HepG2 (cell line): ENCODE measurements at regions not wholly inside any gene's neighbourhood (a gene's known extent, or its start where the extent isn't known, plus 50 kb on each side); places are given as distances from the start of the nearest gene placed in this dataset.

Experiments
- ATAC-seq: fragments of 200-7000 bp; cut with Tn5 transposase; 3 replicates; pipeline ENCODE4 v1.9.1; 2020; ENCODE audit warnings: mild to moderate bottlenecking, moderate library complexity
- BruUV-seq: library from RNA; stranded (reverse); fragments of 400-500 nt; replicated peaks from 2 replicates; lab custom pipeline; 2021; lab: Mats Ljungman, UMichigan
- CTCF ChIA-PET: fragments of 300-600 bp; formaldehyde crosslinking; extraction: SDS; loops from one replicate; lab custom pipeline; 2021; ENCODE audit warnings: low total read pairs, inconsistent platforms, low intra/inter-chr PET ratio; lab: Yijun Ruan, JAX
- POLR2A ChIA-PET: fragments of 350-600 bp; sonication (Branson Sonifier 250); formaldehyde crosslinking; loops from one replicate; lab custom pipeline; 2020; ENCODE audit warnings: antibody characterized with exemption, inconsistent platforms; lab: Yijun Ruan, JAX
- DNase-seq: peaks from one replicate; pipeline ENCODE4 v3.0.0-alpha.2; 2015; ENCODE audit warnings: low spot score
- FAIRE-seq: peaks from 3 replicates; lab custom pipeline; 2011; peaks lifted over from hg19 to GRCh38; lab: Jason Lieb, UNC
- H2AFZ ChIP-seq: one replicate; pipeline ENCODE4 v1.6.1; 2011; ENCODE audit warnings: low read length, inconsistent platforms
- H3K27ac ChIP-seq: fragments of 300-600 bp; 3 replicates; pipeline ENCODE4 v1.8.0; 2011; ENCODE audit warnings: mixed run types, mild to moderate bottlenecking, mixed read lengths, low read length, inconsistent platforms; ENCODE audit not compliant: insufficient read depth; ENCODE audit errors: extremely low read length
- H3K27me3 ChIP-seq, 2 experiments: fragments of 200-600 bp in 1 of 2; 2 replicates in 1 of 2; 3 replicates in 1 of 2; pipeline versions ENCODE4 v1.6.0 to v1.8.0; 2011; ENCODE audit warnings: low read length in 2 of 2, mild to moderate bottlenecking in 2 of 2, moderate library complexity in 2 of 2, inconsistent platforms in 1 of 2; ENCODE audit not compliant: insufficient read depth in 2 of 2, control insufficient read depth in 1 of 2
- H3K36me3 ChIP-seq, 2 experiments: fragments of 200-600 bp in 1 of 2; replicated peaks in 1 of 2; 2 replicates in 1 of 2; 3 replicates in 1 of 2; pipeline versions ENCODE4 v1.5.1 to v1.8.0; 2011; ENCODE audit warnings: low read length in 2 of 2, inconsistent platforms in 1 of 2; ENCODE audit not compliant: insufficient read depth in 2 of 2, control insufficient read depth in 1 of 2
- H3K4me1 ChIP-seq: 2 replicates; pipeline ENCODE4 v1.5.1; 2012; ENCODE audit warnings: low read length, inconsistent platforms; ENCODE audit not compliant: insufficient read depth
- H3K4me2 ChIP-seq: 2 replicates; pipeline ENCODE4 v1.6.0; 2011; ENCODE audit warnings: low read depth, low read length, inconsistent platforms
- H3K4me3 ChIP-seq, 3 experiments: fragments of 200-600 bp in 1 of 3; sonication (generic), shearing (Covaris generic) in 1 of 3; replicated peaks in 1 of 3; 2 replicates each; pipeline ENCODE4 v1.5.1; 2011 to 2016; ENCODE audit warnings: low read length in 3 of 3, inconsistent platforms in 2 of 3, low read depth in 2 of 3, mild to moderate bottlenecking in 2 of 3, control low read depth in 1 of 3, mixed read lengths in 1 of 3; ENCODE audit not compliant: insufficient read depth in 1 of 3
- H3K79me2 ChIP-seq: one replicate; pipeline ENCODE4 v1.6.1; 2011; ENCODE audit warnings: low read length, inconsistent platforms; ENCODE audit not compliant: insufficient read depth
- H3K9ac ChIP-seq: 2 replicates; pipeline ENCODE4 v1.6.0; 2011; ENCODE audit warnings: mild to moderate bottlenecking, low read depth, low read length, inconsistent platforms; ENCODE audit not compliant: insufficient read depth
- H3K9me3 ChIP-seq: 2 replicates; pipeline ENCODE4 v1.5.1; 2012; ENCODE audit warnings: mild to moderate bottlenecking, low read length
- H4K20me1 ChIP-seq: 2 replicates; pipeline ENCODE4 v1.6.0; 2011; ENCODE audit warnings: inconsistent platforms, mild to moderate bottlenecking, low read length, moderate library complexity; ENCODE audit not compliant: insufficient read depth
- FUBP1 ChIP-seq: sonication (generic); formaldehyde crosslinking; IDR thresholded peaks from 2 replicates; pipeline ENCODE4 v1.5.1; 2020; ENCODE audit warnings: missing genetic modification reagents, mild to moderate bottlenecking, borderline replicate concordance
- KIAA2018 ChIP-seq: sonication (generic); formaldehyde crosslinking; IDR thresholded peaks from 2 replicates; pipeline ENCODE4 v1.5.0; 2020; ENCODE audit warnings: mild to moderate bottlenecking, missing genetic modification reagents, borderline replicate concordance
- KMT2A ChIP-seq: sonication (generic); formaldehyde crosslinking; IDR thresholded peaks from 2 replicates; pipeline ENCODE4 v1.4.0; 2020; ENCODE audit warnings: missing genetic modification reagents
- MED1 ChIP-seq: sonication (generic); formaldehyde crosslinking; IDR thresholded peaks from 2 replicates; pipeline ENCODE4 v1.4.0; 2020; ENCODE audit warnings: missing genetic modification reagents
- NR3C1 ChIP-seq: sonication (generic); formaldehyde crosslinking; IDR thresholded peaks from 2 replicates; pipeline ENCODE4 v1.4.0; 2020; ENCODE audit warnings: missing genetic modification reagents
- SALL1 ChIP-seq: sonication (generic); formaldehyde crosslinking; IDR thresholded peaks from 2 replicates; pipeline ENCODE4 v1.8.0; 2022; ENCODE audit warnings: mild to moderate bottlenecking, missing genetic modification reagents
- TBP ChIP-seq: sonication (generic); formaldehyde crosslinking; IDR thresholded peaks from 2 replicates; pipeline ENCODE4 v1.5.0; 2020; ENCODE audit warnings: missing genetic modification reagents
- ZC3H13 ChIP-seq: sonication (generic); formaldehyde crosslinking; IDR thresholded peaks from 2 replicates; pipeline ENCODE4 v1.8.1; 2023; ENCODE audit warnings: mild to moderate bottlenecking, missing genetic modification reagents, moderate library complexity
- ZNF317 ChIP-seq: sonication (generic); formaldehyde crosslinking; IDR thresholded peaks from 2 replicates; pipeline ENCODE4 v1.5.0; 2020; ENCODE audit warnings: mild to moderate bottlenecking, missing genetic modification reagents
- ZSCAN9 ChIP-seq: IDR thresholded peaks from 2 replicates; pipeline ENCODE4 v1.6.1; 2016; ENCODE audit warnings: borderline replicate concordance
- WGBS: methylation state at CpG from one replicate; pipeline ENCODE4 v1.1.6; 2017; ENCODE audit warnings: low lambda C conversion rate; 5-methylcytosine and 5-hydroxymethylcytosine counted together
- in situ Hi-C: cut with HindIII; loops from 2 replicates; pipeline ENCODE4 v1.10.0; 2017; ENCODE audit warnings: low pct_unique_long_range_greater_than_20kb; ENCODE audit not compliant: extremely low pct_ligation_motif_present
- intact Hi-C: fragments of 100-400 bp; cut with micrococcal nuclease; formaldehyde crosslinking; loops from one replicate; pipeline ENCODE4 v1.10.0; 2022; ENCODE audit not compliant: unreplicated experiment
- TF ChIP-seq, protein P1 (sequence below): sonication (generic); formaldehyde crosslinking; IDR thresholded peaks from 2 replicates; pipeline ENCODE4 v1.5.0; 2020; ENCODE audit warnings: missing genetic modification reagents
- TF ChIP-seq, protein P2 (sequence below), 2 experiments: sonication (generic) in 1 of 2; formaldehyde crosslinking in 1 of 2; IDR thresholded peaks; 2 replicates each; pipeline versions ENCODE4 v1.5.1 to v1.6.1; 2011 to 2020; ENCODE audit warnings: borderline replicate concordance in 1 of 2, low read depth in 1 of 2, low read length in 1 of 2, mild to moderate bottlenecking in 1 of 2, missing genetic modification reagents in 1 of 2, moderate library complexity in 1 of 2

- DNase-seq (no peak), ATAC-seq (no peak), FAIRE-seq (no peak)
- Histone ChIP-seq H3K27ac (no peak overlapping the region), H2AFZ (no peak overlapping the region), H4K20me1 (no peaks in the 10 kb centered on the region), H3K4me2 (no peak overlapping the region), H3K36me3 (no peaks in the 10 kb centered on the region), H3K27me3 (no peaks in the 10 kb centered on the region), H3K9me3 (no peaks in the 10 kb centered on the region), H3K79me2 (no peaks in the 10 kb centered on the region), H3K4me3 (no peak overlapping the region), H3K4me1 (no peaks in the 10 kb centered on the region), H3K9ac (no peak overlapping the region)
- in situ Hi-C loops (no loop called here), intact Hi-C loops (no loop called here)
- ChIA-PET POLR2A (no interaction called here), CTCF (no interaction called here)
- 0% methylated on average over 3 of the region's 3 CpGs for WGBS
- BruUV-seq = no TSS peak
- TF ChIP-seq, protein P1, sequence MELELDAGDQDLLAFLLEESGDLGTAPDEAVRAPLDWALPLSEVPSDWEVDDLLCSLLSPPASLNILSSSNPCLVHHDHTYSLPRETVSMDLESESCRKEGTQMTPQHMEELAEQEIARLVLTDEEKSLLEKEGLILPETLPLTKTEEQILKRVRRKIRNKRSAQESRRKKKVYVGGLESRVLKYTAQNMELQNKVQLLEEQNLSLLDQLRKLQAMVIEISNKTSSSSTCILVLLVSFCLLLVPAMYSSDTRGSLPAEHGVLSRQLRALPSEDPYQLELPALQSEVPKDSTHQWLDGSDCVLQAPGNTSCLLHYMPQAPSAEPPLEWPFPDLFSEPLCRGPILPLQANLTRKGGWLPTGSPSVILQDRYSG (CRISPR knock-in tag) = no peak
- TF ChIP-seq ZSCAN9 (CRISPR knock-in tag) (no peak), ZNF317 (CRISPR knock-in tag) (no peak), SALL1 (CRISPR knock-in tag) (no peak), MED1 (no peak), NR3C1 (CRISPR knock-in tag) (no peak), ZC3H13 (CRISPR knock-in tag) (no peak), KMT2A (CRISPR knock-in tag) (no peak), TBP (CRISPR knock-in tag) (no peak), KIAA2018 (CRISPR knock-in tag) (no peak), FUBP1 (CRISPR knock-in tag) (no peak)
- TF ChIP-seq, protein P2, sequence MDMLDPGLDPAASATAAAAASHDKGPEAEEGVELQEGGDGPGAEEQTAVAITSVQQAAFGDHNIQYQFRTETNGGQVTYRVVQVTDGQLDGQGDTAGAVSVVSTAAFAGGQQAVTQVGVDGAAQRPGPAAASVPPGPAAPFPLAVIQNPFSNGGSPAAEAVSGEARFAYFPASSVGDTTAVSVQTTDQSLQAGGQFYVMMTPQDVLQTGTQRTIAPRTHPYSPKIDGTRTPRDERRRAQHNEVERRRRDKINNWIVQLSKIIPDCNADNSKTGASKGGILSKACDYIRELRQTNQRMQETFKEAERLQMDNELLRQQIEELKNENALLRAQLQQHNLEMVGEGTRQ (IDR thresholded peaks at IDR 0.05; ENCODE audit: low read depth, low read length) = no peak
- TF ChIP-seq, protein P2 (CRISPR knock-in tag; IDR thresholded peaks at IDR 0.05; ENCODE audit: borderline replicate concordance) = no peak
Observed at GRCh38 chr9:26502311-26502710, 390.3 kb downstream of the CAAP1 start.
